HPDE6-E6E7 (cell line): ENCODE measurements at regions not wholly inside any gene's neighbourhood (a gene's known extent, or its start where the extent isn't known, plus 50 kb on each side); places are given as distances from the start of the nearest gene placed in this dataset.
"Not testable (repeated sequence)": the region's sequence is repeated elsewhere in the genome, so short reads cannot be mapped to it uniquely, and the experiment has no call there.

Experiments
- DNase-seq: peaks from one replicate; pipeline ENCODE4 v3.0.0; 2011; ENCODE audit warnings: missing footprints; ENCODE audit errors: extremely low spot score

DNA sequence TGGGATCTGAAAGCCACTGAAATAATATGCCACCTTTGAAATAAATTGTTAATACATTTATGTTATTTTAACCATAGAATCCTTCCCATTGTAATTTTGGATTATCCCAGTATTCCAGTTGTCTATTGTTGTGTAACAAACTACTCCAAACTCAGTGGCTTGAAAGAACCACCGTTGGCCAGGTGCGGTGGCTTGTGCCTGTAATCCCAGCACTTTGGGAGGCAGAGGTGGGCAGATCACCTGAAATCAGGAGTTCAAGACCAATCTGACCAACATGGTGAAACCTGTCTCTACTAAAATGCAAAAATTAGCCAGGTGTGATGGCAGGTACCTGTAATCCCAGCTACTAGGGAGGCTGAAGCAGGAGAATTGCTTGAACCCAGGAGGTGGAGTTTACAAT lies 217.6 kb downstream of the IRX2 start:
- not testable (repeated sequence) for DNase-seq

DNA sequence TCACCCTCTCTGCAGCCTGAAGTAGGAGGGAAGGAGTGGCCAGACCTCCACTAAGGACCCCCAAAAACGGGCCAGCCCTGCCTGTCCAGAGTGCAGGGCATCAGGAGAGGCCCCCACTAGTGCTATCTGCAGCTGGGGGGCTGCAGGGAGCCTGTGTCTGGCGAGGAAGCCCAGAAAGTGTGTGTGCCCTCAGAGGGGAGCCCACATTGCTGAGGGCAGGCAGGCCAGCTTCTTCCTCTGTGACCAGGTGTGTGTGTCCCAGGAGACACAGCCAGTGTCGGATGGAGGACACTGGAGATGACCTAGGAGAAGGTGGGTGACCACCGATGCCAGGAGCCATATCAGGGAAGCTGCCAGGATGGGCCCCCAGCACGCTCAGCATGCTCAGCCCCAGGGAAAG lies 218.7 kb downstream of the IRX2 start:
- no peak for DNase-seq

DNA sequence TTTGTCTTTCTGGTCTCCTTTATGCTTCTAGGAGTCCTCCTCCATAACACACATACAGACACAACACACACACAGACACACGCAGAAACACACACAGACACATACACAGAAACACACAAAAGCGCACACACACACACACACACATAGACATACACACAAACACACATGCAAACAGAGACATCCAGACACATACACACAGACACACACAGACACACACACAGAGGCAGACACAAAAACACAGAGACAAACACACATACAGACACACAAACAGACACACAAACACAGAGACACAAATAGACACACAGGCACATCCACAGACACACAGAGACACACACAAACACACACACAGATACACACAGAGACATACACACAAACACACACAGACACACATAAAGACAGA lies 220.2 kb downstream of the IRX2 start:
- no peak for DNase-seq

DNA sequence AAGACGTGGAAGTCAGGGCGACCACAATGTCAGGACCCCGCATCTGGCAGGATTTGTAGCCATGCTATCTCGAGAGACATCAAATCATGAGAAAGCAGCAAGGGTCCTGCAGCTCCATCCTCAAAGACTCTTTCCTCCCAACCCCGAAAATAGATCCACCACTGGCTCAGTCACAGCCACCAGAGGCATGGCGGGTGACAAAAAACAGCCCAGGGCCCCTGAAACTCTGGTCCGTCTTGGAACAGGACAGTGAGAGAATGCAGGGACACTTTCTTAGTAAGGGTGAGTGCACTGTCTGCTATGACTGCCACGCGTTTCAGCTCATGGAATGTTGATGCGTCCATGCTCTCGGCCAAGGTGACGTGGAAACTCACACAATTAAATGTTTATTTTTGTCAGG lies 220.9 kb downstream of the IRX2 start:
- no peak for DNase-seq

- no peak for DNase-seq
Measured at GRCh38 chr5:2529371-2530092, 221.9 kb downstream of the IRX2 start.

- DNase-seq: no peak
Measured at GRCh38 chr5:2525351-2525750, 226.1 kb downstream of the IRX2 start.

DNA sequence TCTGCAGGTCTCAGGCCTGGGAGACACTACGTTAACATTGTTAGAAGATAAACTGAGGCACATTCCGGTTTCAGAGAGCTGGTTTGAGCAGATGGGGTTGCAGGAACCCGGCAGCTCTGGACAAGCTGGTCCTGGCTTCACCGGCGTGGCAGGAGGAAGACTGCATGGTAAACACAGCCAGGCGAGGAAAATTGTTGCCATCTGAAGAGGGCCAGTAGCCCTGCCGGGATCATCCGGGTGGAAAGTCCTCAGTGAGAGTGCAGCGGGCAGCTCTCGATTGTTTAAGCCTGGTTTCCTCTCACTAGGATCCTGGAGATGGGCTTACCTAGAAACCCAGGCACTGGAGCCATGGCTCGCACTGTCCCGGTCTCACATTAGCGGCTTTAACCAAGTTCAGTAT lies 226.9 kb downstream of the IRX2 start:
- no peak for DNase-seq

DNA sequence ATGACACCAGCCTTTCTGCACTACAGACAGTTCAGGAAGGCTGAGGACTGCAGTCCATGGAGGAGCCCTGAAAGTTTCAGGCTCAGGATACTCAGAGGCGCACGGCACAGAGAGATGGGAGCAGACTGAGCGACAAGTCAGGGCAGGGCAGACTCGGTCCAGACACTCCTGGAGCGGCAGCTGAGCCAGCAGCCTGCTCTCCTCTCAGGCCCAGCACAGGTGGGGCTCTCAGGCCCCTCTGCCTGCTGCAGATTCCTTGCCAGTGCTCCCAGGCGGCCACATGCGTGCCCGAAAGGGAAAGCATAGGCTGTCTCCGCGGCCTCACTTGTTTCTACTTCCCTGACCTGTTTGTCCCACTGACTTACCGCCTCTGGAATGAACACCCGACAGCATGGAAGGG lies 228.3 kb downstream of the IRX2 start:
- no peak for DNase-seq

DNA sequence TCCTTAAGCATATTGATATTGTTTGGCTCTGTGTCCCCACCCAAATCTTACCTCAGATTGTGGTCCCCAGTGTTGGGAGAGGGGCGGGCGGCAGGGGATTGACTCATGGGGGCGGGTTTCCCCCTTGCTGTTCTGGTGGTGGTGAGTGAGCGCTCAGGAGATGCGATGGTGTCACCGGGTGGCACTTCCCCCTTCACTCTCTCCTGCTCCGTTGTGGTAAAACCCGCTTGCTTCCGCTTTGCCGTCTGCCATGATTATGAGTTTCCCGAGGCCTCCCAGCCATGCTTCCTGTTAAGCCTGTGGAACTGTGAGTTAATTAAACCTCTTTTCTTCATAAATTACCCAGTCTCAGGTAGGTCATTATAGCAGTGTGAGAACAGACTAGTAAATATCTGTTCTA lies 229.1 kb downstream of the IRX2 start:
- no peak for DNase-seq

- DNase-seq: no peak
Measured at GRCh38 chr5:2519153-2519552, 232.3 kb downstream of the IRX2 start.

- no peak for DNase-seq
Measured at GRCh38 chr5:2517451-2517850, 234.0 kb downstream of the IRX2 start.

GRCh38 chr5:2515180-2515764 lies 236.2 kb downstream of the IRX2 start:
- DNase-seq: no peak

DNA sequence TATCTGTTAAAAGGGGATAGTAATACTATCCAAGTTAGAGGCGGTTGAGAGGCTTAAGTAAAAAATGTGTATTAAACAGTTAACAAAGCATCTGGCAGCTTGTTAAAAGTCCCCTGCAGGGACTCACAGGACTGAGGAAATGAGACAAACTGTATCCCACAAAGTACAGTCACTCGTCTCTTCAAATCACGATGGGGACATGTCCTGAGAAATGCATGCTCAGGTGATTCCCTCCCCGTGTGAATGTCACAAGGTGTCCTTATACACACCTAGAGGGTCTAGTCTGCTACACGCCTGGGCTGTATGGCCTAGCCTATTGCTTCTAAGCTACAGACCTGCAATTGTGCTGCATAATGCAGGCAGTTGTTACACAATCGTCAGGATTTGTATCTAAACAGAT lies 237.0 kb downstream of the IRX2 start:
- DNase-seq: no peak

DNA sequence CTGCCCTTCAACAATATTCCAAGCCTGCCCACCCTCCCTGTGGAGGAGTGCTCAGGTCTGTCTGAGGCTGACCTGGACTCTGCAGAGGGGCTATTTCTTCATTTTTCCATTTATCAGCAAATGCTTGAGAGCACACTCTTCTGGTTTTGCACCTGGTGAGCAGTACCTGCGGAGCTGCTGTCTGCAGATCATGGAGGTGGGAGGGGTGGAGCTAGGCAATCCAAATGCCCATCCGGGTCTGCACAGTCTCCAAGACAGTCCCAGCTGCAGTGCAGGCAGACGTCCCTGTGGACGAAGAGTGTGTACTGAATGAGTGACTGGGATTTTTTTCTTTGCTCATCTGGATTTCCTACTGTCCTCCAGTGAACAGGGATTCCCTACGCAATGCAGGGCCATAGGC lies 239.8 kb downstream of the IRX2 start:
- no peak for DNase-seq

DNA sequence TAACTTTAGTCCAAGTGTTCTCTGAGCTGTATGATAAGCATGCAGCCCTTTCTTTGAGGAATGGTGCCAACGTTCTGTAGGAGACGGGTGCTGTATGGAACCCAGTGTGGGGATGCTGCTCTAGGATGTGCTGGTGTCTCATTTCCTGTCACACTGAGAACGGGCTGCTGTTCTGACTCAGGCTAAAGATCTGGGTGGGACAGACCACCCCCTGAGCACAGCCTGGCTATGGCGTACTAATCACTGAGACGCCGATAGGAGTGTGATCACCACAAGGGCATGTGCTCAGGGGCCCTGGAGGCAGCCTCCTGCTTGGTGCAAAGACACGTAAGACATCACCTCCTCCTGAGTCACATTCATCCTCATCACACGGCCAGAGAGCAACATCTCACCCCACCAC lies 240.4 kb downstream of the IRX2 start:
- DNase-seq: no peak

GRCh38 chr5:2509527-2509926 lies 241.9 kb downstream of the IRX2 start:
- DNase-seq: no peak

- no peak for DNase-seq
Measured at GRCh38 chr5:2508514-2508913, 243.0 kb downstream of the IRX2 start.

DNA sequence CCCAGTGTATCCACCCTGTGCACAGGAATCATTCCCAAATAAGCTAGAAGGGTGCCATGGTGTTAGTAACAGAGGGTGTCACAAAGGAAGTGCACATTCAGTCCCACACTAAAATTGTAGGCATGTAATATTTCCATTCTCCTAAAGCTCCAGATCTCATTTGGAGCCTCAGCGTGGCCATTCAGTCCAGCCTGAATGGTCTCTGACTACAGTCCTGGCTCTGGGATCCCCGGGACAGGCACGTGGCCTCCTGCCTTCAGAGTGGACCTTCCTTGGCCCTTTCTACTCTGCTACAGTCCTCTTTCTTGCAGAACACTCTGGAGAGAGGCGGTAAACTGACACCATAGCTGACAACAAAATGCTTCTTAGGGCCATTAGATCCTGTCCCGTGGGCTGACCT lies 243.9 kb downstream of the IRX2 start:
- no peak for DNase-seq

- no peak for DNase-seq
Measured at GRCh38 chr5:2506603-2507002, 244.9 kb downstream of the IRX2 start.

DNA sequence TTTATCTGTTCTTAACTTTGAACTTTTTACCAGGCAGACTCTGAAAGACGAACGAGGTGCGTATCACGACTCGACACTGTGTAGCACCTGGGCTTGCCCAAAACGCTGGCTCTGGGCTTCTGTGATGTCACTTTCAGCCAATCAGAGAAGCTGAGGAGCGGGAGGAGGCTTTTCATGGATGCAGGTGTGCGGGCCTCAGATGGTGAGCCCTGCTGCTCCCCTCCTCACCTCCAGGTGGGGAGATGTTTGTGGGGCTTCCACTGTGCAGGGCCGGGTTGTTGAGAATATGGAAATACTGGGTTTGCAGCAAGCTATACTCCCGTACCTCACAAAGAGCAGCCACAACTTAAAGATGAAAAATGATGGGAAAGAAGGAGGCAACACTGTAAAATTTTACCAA lies 246.3 kb downstream of the IRX2 start:
- no peak for DNase-seq

GRCh38 chr5:2502970-2503594 lies 248.4 kb downstream of the IRX2 start:
- DNase-seq: no peak

GRCh38 chr5:2499917-2500316 lies 251.6 kb downstream of the IRX2 start:
- DNase-seq: no peak

DNA sequence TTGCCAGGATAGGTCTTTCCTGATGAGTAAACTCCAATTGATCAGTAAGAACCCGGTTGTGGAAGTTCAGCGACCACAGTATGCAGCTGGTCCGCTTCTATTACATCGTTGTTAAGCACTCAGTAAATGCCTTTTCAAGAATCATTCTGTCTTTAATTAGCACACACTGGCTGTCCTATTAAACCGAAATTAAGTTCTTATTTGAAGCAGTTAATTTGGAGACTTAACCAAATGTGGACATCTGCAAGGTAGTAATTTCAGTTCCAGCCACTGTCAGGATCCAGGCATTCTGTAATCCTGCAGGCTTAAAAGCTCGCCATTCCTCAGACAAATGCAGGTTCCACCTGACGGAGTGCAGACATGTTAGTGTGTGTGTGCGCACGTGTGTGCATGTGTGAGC lies 254.6 kb downstream of the IRX2 start:
- DNase-seq: no peak

- DNase-seq: no peak
Measured at GRCh38 chr5:2496126-2496525, 255.4 kb downstream of the IRX2 start.
